ENCODE measurements at regions not wholly inside any gene's neighbourhood (a gene's known extent, or its start where the extent isn't known, plus 50 kb on each side); places are given as distances from the start of the nearest gene placed in this dataset.

DNA sequence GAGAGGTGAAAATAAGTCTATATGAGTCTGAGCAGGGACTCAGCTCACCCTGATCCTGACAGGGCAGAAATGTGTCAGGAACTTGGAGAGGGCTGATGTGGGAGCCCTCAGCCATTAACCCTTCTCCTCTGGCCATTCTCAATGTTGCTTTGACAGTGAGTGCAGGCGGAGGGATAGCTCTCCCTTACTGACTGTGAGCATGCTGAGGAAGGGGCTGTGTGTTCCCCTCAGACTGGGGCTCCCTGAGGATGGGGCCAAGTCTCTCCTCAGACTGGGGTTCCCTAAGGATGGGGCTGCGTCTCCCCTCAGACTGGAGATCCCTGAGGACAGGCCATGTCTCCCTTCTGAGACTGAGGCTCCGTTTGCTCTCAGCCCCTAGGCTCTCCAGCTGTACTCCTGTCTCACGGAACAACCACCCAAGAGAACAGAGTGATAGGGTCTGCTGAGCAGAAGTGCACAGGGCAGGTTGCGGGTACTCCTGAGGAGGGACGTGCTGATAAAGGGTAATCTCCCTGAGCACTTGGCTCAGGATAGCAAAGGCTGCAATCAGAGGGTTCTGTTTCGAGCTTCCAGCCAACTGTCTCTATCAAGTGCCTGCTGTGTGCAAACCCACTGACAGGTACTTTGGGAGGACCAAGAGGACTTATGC lies 141.0 kb downstream of the MRPL14 start:
- DNase-seq: no peak
- no peak overlapping the region for H3K4me3 Mint-ChIP-seq
- H3K9me3 Mint-ChIP-seq: no peaks in the 10 kb centered on the region
- peaks cover 5% of the 10 kb centered on the region for H3K27me3 Mint-ChIP-seq
- no peaks in the 10 kb centered on the region for H3K4me1 Mint-ChIP-seq
- no peaks in the 10 kb centered on the region for H3K36me3 Mint-ChIP-seq (ENCODE audit: low read depth)
- no peak overlapping the region for H3K27ac Mint-ChIP-seq
- intact Hi-C loops (cut with micrococcal nuclease): no loop called here

DNA sequence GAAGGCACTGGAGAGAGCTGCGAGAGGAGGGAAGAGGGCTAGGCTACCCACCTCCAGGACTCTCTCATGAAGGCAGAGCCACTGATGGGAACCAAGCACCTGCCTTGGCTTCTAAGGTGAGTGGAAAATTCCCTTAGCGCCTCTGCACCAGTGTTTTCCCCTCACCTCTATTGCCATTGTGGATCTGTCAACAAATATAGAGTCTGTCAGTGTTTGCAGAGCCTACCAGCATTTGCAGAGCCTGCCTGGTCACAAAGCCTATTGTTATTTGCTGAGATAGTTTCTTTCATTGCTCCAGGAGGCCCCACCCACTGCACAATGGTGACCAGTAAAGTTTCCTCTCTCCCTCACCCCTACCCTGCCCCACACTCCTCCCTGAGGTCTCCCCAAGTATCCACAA lies 141.9 kb downstream of the MRPL14 start:
- DNase-seq: no peak
- Mint-ChIP-seq H3K27me3 (peaks cover 5% of the 10 kb centered on the region), H3K4me1 (no peaks in the 10 kb centered on the region), H3K4me3 (no peak overlapping the region), H3K27ac (no peak overlapping the region), H3K36me3 (ENCODE audit: low read depth) (no peaks in the 10 kb centered on the region), H3K9me3 (no peaks in the 10 kb centered on the region)
- intact Hi-C loops (cut with micrococcal nuclease): no loop called here

DNA sequence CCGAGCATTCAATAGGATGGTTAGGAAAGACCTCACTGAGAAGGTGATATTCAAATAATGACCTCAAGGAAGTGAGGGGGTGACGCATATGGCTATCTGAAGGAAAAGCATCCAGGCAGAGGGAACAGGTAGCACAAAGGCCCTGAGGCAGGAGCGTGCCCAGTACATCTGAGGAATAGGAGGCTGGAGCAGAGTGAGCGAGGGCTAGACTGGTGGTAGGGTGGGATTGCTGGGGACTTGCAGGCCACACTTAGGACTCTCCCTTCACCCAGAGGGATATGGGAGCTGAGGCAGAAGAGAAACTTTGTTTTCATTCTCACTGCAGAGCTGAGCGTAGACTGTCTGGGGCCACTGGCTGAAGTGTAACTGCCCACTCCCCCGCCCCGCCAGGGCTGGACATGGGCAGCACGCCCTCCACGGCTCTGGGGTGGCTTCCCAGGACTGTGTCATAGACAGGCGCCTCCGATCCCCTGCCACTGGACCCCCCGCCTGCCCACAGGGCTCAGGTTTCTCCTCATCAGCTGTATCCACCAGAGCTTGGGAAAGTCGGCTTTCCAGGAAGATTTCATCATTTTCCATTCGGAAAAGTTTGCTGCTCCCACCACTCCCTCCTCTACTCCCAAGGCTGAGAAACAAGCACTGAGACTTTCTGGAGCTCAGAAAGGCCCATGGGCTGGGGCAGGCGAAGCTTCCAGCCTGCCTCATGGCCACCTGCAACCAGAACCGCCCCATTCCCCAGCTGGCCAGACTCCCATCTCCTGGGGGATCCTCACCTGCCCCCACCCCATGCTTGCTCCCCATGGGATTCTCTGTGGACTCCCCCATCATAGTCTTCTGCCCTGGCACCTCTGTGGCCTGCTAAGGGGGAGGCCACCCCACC lies 142.6 kb downstream of the MRPL14 start:
- Mint-ChIP-seq H3K4me3 (no peak overlapping the region), H3K27ac (no peak overlapping the region), H3K4me1 (no peaks in the 10 kb centered on the region), H3K9me3 (no peaks in the 10 kb centered on the region), H3K27me3 (peaks cover 5% of the 10 kb centered on the region), H3K36me3 (ENCODE audit: low read depth) (no peaks in the 10 kb centered on the region)
- no peak for DNase-seq
- intact Hi-C loops (cut with micrococcal nuclease): no loop called here

DNA sequence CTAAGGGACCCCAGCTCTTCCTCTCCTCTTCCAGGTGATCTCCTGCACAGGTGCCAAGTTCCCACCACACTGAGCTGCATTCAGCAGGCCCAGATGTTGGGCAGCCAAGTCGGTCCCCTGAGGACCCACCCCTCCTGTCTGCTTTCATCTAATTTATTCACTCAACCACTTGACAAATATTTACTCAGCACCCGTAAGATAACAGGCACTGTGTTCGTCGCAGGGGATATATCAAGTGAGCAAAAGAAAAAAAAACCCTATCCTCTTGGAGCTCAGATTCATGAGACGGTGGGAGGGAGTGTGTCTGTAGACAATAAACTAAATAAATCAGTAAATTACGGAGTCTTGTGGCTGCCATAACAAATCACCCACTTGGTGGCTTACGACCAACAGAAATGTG lies 143.6 kb downstream of the MRPL14 start:
- intact Hi-C loops (cut with micrococcal nuclease): no loop called here
- Mint-ChIP-seq H3K27me3 (no peaks in the 10 kb centered on the region), H3K4me3 (no peak overlapping the region), H3K36me3 (ENCODE audit: low read depth) (no peaks in the 10 kb centered on the region), H3K27ac (no peak overlapping the region), H3K9me3 (no peaks in the 10 kb centered on the region), H3K4me1 (no peaks in the 10 kb centered on the region)
- DNase-seq: no peak

DNA sequence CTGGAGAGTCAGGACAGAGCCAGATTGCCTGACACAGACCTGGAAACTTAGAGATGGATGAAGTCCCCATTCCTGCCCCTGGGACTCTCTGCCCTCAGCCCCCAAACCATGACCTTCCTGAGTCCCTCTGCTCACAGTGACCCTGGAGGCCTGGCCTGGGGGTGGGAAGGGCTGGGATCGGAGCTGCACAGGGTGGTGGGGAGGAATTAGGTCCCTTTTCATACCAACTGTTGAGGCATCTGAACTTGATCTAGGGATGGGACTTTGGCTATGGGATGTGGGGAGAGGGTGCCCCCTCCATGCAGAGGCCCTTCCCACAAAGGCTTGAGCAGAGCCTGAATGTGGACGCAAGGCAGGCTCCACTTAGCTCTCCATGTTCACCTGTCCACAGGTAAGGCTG lies 144.1 kb downstream of the MRPL14 start:
- Mint-ChIP-seq H3K27ac (no peak overlapping the region), H3K9me3 (no peaks in the 10 kb centered on the region), H3K4me1 (no peaks in the 10 kb centered on the region), H3K27me3 (peaks cover 3% of the 10 kb centered on the region), H3K4me3 (no peak overlapping the region), H3K36me3 (ENCODE audit: low read depth) (no peaks in the 10 kb centered on the region)
- intact Hi-C loops (cut with micrococcal nuclease): no loop called here
- DNase-seq: no peak

DNA sequence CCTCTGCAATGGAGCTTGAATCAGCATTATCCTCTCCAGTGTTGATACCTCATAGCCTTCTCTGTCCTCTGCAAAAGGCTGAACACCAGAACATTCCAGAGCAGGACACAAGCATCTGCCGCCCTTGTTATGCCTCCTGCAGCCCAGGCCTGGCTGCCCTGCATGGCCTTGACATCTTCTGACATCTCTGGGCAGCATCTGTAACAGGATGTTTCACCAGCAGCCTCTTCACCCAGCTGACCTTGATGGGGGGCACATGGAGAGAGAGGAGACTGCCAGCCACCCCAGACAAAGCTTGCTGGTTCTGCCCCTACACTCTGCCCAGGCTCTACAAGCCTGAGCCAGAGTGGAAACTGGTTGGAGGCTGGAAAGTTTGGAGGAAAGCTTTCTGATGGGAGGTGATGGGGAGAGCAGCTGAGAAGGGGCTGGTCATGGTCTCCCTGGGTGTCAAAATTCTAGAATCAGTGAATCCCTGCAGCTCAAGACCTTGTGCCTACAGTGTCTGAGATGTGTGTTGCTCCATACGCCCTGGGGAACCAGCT lies 145.1 kb downstream of the MRPL14 start:
- peaks cover 7% of the 10 kb centered on the region for H3K27me3 Mint-ChIP-seq
- H3K4me3 Mint-ChIP-seq: no peak overlapping the region
- peaks cover 2% of the 10 kb centered on the region for H3K4me1 Mint-ChIP-seq
- H3K36me3 Mint-ChIP-seq (ENCODE audit: low read depth): no peaks in the 10 kb centered on the region
- intact Hi-C loops (cut with micrococcal nuclease): no loop called here
- no peak overlapping the region for H3K27ac Mint-ChIP-seq
- no peaks in the 10 kb centered on the region for H3K9me3 Mint-ChIP-seq
- no peak for DNase-seq

DNA sequence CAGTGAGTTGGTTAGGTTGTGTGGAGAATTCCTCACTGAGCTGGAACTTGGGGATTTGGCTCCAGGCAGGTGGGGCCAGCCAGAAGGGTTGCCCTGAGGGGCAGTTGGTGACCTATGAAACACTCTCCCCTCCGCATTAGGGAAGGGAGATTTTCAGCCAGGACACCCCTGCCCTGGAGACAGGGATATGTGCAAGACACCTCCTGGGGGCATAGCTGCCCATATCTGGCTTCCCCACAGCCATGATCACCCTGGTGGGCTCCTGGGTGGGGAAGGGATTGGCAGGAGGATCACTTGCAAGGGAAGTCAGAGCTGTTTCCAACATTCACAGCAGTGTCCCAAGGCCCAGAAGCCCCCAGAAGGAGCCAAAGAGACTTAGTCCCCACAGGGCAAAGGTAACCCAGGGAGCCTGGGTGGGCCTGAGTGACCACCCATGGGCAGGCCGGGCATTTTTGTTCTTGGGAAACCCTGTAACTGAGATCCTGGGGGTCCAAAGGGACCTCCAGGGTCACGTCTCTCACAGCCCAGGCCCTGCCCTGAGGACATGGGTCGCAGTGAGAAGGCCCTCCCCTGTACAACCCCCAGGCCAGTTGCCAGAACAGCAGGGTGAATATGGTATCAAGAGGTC lies 145.8 kb downstream of the MRPL14 start:
- intact Hi-C loops (cut with micrococcal nuclease): no loop called here
- Mint-ChIP-seq H3K4me3 (no peak overlapping the region), H3K27me3 (peaks cover 11% of the 10 kb centered on the region), H3K27ac (no peak overlapping the region), H3K9me3 (no peaks in the 10 kb centered on the region), H3K36me3 (ENCODE audit: low read depth) (no peaks in the 10 kb centered on the region), H3K4me1 (peaks cover 2% of the 10 kb centered on the region)
- no peak for DNase-seq

DNA sequence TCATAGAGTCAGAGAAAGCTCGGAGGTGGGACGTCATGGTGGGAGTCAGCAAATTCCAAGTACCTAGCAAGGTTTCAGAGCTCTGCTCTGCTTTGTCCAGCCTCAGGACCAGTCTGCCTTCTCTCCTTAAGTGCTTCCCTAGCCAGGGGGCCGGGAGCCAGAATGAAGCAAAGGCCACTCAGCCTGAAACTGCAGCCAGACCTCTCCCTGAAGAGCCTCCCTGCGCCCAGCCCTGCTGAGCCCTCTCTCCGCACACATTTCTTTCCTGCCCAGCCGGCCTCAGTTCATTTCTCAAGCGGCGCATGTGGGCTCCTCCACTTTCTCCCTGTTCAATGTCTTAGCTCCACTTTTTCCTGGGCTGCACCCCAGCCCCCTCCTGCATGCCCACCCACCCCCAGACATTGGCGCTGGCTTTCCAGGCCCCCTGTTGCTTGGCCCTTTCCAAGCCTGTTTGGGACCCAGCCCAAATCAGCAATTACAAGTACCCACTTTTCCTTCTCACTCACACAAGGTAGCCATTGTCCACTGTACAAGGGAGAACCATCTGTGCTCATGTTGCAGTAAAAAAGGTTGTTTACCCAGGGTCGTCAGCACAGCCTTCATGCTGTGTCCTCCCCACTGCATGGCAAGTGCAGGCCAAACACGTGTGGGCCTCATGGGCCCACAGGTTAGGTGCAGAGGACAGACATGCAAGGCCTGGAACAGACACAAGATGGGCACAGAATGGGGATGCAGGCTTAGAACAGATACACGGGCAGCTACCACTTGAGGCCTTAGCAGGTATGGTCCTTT lies 147.1 kb downstream of the MRPL14 start:
- intact Hi-C loops (cut with micrococcal nuclease): no loop called here
- H3K4me1 Mint-ChIP-seq: peaks cover 2% of the 10 kb centered on the region
- no peak overlapping the region for H3K27ac Mint-ChIP-seq
- H3K36me3 Mint-ChIP-seq (ENCODE audit: low read depth): no peaks in the 10 kb centered on the region
- no peak for DNase-seq
- no peaks in the 10 kb centered on the region for H3K9me3 Mint-ChIP-seq
- H3K4me3 Mint-ChIP-seq: no peak overlapping the region
- peaks cover 21% of the 10 kb centered on the region for H3K27me3 Mint-ChIP-seq

DNA sequence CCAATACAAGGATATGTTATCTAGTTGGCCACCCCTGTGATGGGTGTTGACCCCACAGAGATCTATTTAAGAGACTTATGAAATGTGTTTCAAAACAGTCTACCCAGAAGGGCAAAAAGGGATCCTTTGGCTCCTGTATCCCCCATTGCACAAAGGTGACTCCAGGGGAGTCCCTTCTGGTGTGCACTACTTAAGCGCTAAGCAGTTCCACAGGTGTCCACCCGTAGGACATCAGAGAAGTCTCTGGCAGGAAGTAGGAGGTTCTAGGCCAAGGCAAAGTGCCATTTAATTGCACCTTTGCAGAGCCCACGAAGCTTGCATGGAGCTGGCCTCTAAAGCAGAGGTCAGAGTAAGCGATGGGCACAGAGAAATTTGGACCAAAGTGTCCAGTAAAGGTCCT lies 147.7 kb downstream of the MRPL14 start:
- H3K4me3 Mint-ChIP-seq: no peak overlapping the region
- no peak for DNase-seq
- intact Hi-C loops (cut with micrococcal nuclease): no loop called here
- peaks cover 2% of the 10 kb centered on the region for H3K4me1 Mint-ChIP-seq
- H3K27ac Mint-ChIP-seq: no peak overlapping the region
- peaks cover 28% of the 10 kb centered on the region for H3K27me3 Mint-ChIP-seq
- no peaks in the 10 kb centered on the region for H3K9me3 Mint-ChIP-seq
- no peaks in the 10 kb centered on the region for H3K36me3 Mint-ChIP-seq (ENCODE audit: low read depth)

DNA sequence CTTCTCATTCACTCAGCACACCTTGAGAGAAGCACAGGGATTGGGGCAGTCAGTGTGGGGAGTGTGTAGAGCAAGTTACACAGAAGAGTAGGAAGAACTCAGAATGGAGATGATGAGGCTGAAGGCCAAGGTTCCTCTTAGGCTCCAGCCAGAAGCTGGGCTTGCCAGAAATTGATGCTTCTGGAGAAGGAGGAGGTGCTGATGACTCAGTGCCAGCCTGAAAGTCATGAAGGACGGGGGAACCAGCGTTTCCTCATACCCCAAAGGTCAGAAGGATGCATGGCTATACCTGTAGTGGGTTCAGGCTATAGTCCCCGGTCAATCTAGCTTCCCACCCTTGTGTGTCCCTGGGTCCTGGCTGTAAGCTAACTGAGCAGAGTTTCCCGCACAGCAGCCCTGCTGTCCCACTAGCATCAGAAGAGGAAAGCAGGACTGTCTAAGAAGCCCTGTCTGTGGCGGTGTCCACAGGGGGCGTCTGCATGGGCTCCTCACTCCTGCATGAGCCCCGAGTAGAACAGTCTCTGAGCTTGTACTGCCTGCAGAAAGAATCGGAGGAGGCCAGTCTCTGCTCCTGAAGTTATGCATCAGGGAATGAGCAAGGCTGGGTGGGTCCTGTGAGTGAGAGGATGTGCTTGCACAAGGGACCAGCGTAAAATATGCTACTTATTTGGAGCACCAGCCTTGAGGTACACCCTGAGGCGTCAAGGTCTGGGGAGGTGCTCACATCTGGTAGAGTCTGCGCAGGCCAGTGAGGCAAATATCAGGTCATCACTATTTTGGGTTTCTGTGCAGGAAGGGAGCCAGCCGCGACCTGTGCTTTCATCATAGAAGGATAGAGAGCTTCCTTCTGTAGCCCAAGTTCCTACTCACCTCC lies 148.5 kb downstream of the MRPL14 start:
- no peak for DNase-seq

DNA sequence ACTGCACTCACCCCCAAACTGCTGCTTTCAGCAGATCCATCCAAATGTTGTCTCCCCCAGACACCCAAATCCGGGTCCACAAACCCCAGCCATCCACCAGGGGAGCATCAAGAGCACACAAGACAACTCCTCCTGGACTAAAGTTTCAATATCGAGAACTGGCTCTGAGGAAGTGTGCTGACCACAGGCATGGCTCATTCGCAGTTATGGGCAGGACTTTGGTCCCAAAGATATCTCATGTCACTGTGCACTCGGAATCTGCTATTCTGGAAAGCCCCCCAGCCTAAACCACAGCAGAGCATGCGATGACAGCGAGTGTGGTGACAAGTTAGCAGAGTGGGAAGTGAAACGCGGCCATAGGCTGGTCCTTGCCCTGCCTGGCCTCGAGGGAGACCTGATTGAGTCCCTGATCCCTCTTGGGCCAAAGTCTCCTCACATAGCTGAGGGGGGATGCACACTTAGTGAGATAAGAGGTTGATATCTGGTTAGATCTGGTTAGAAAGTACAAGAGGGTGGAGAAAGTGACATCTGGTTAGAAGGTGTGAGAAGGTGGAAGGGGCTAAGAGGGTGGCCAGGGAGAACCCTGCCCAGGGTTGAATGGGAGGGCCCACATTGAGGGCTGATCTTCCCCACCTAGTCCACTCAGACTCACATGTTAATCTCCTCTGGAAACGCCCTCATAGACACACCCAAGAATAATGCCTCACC lies 149.7 kb downstream of the MRPL14 start:
- no peak overlapping the region for H3K4me3 Mint-ChIP-seq

More for the DNA sequence above, 148.5 kb downstream of the MRPL14 start:
- no peaks in the 10 kb centered on the region for H3K9me3 Mint-ChIP-seq
- no peak overlapping the region for H3K4me3 Mint-ChIP-seq
- intact Hi-C loops (cut with micrococcal nuclease): no loop called here
- H3K27me3 Mint-ChIP-seq: peaks cover 35% of the 10 kb centered on the region
- no peaks in the 10 kb centered on the region for H3K36me3 Mint-ChIP-seq (ENCODE audit: low read depth)
- H3K4me1 Mint-ChIP-seq: peaks cover 2% of the 10 kb centered on the region
- H3K27ac Mint-ChIP-seq: no peak overlapping the region

DNA sequence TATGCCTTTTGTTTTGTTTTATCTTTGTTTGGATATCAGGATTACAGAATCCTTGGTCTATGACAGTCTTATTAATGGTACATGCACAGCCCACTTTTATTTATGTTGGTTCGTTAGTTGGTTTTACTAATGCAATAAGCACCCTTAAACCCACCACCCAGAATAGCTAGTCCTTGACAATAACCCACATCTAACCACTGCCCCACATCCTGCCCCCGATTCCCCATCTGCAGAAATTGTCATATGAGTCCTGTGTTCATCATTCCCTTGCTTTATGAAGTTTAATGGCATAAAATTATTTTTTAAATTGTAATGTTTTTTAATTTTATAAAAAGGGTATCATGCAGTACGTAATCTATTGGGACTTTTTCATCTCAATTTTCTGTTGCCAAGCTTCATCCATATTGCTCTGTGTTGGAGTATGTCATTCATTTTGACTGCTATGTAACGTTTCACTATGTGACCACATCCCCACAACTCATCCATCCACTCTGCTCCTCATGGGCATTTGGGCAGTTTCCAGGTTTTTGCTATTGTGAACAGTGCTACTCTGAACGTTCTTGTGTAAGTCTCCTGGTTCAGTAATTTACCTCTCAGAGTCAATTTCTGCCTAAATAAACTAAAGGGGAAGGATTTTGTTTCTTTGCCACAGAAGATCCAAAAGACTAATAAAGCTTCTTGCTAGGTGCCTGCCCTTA lies 150.4 kb downstream of the MRPL14 start:
- Mint-ChIP-seq H3K27me3 (peaks cover 44% of the 10 kb centered on the region), H3K9me3 (no peaks in the 10 kb centered on the region), H3K4me3 (no peak overlapping the region), H3K4me1 (peaks cover 2% of the 10 kb centered on the region), H3K36me3 (ENCODE audit: low read depth) (no peaks in the 10 kb centered on the region), H3K27ac (no peak overlapping the region)
- no peak for DNase-seq
- intact Hi-C loops (cut with micrococcal nuclease): no loop called here

More for the DNA sequence above, 149.7 kb downstream of the MRPL14 start:
- Mint-ChIP-seq H3K36me3 (ENCODE audit: low read depth) (no peaks in the 10 kb centered on the region), H3K4me1 (peaks cover 2% of the 10 kb centered on the region), H3K9me3 (no peaks in the 10 kb centered on the region), H3K27me3 (peaks cover 43% of the 10 kb centered on the region), H3K27ac (no peak overlapping the region)
- DNase-seq: no peak
- intact Hi-C loops (cut with micrococcal nuclease): no loop called here
